BLaER1 (cell line): ENCODE measurements at regions not wholly inside any gene's neighbourhood (a gene's known extent, or its start where the extent isn't known, plus 50 kb on each side); places are given as distances from the start of the nearest gene placed in this dataset.
A peak's percentile ranks its signal among the peaks of the same experiment; 100 is the strongest.
"Not testable (repeated sequence)": the region's sequence is repeated elsewhere in the genome, so short reads cannot be mapped to it uniquely, and the experiment has no call there.

ENCODE experiments used
- H3K27ac ChIP-seq: shearing (Covaris generic); formaldehyde crosslinking; 2 replicates; pipeline ENCODE4 v1.8.1; 2022
- H3K27me3 ChIP-seq: shearing (Covaris generic); formaldehyde crosslinking; 2 replicates; pipeline ENCODE4 v1.8.1; 2022
- H3K36me3 ChIP-seq: shearing (Covaris generic); formaldehyde crosslinking; 2 replicates; pipeline ENCODE4 v1.8.1; 2022
- H3K4me1 ChIP-seq: shearing (Covaris generic); formaldehyde crosslinking; 2 replicates; pipeline ENCODE4 v1.8.1; 2022
- H3K4me2 ChIP-seq: shearing (Covaris generic); formaldehyde crosslinking; 2 replicates; pipeline ENCODE4 v1.8.1; 2022
- H3K4me3 ChIP-seq: shearing (Covaris generic); formaldehyde crosslinking; 2 replicates; pipeline ENCODE4 v1.8.1; 2022
- H3K9ac ChIP-seq: shearing (Covaris generic); formaldehyde crosslinking; 2 replicates; pipeline ENCODE4 v1.8.1; 2022
- H3K9me3 ChIP-seq: shearing (Covaris generic); formaldehyde crosslinking; 2 replicates; pipeline ENCODE4 v1.8.1; 2022
- H4K20me1 ChIP-seq: shearing (Covaris generic); formaldehyde crosslinking; 2 replicates; pipeline ENCODE4 v1.8.1; 2022
- Cebpa-rat ChIP-seq: shearing (Covaris generic); IDR thresholded peaks from 2 replicates; pipeline ENCODE4 v1.8.1; 2022

DNA sequence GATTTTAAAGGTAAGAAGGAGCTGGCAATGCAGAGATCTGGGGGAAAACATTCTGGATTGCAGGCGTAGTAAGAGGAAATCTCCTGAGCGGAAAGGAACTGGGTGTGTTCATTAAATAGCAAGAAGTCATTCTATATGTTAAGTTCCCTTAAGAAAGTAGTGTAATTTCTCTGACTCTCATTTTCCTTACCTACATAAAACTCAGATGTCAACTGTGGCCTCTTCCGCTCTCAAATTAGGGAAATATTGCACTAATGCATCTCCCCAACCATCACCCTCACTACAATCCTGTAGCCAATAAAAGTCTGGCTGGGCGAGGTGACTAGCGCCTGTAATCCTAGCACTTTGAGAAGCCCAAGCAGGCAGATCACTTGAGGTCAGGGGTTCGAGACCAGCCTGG is 89.0 kb upstream of the CDC42EP3 start:
- Histone ChIP-seq H4K20me1 (no peaks in the 10 kb centered on the region), H3K4me3 (no peak overlapping the region), H3K27ac (no peak overlapping the region), H3K9ac (no peak overlapping the region), H3K4me1 (no peaks in the 10 kb centered on the region), H3K9me3 (no peaks in the 10 kb centered on the region), H3K4me2 (no peak overlapping the region), H3K27me3 (no peaks in the 10 kb centered on the region), H3K36me3 (no peaks in the 10 kb centered on the region)
- TF ChIP-seq Cebpa-rat: no peak

DNA sequence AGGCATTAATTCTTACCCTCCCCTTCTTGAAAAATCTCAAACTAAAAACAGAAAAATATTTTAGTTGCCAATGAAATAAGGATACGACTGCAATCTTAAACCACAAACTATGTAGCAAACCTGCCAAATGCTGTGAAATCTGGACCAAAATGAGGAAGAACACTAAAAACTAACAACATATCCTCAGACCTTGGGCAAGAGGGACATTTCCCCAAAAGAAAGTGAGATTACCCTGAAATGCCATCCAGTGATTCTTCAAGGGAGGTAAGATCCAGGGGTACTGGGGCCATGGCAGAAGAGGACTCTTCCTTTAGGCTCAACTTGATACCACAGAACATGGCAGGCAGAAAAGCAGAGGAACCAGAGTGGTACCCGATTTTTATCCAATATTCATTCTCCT is 90.8 kb upstream of the CDC42EP3 start:
- H3K27ac ChIP-seq, H3K4me3 ChIP-seq, H3K4me1 ChIP-seq, H3K9me3 ChIP-seq, H3K27me3 ChIP-seq, H3K36me3 ChIP-seq, H3K9ac ChIP-seq, H3K4me2 ChIP-seq, H4K20me1 ChIP-seq: not testable (repeated sequence)

DNA sequence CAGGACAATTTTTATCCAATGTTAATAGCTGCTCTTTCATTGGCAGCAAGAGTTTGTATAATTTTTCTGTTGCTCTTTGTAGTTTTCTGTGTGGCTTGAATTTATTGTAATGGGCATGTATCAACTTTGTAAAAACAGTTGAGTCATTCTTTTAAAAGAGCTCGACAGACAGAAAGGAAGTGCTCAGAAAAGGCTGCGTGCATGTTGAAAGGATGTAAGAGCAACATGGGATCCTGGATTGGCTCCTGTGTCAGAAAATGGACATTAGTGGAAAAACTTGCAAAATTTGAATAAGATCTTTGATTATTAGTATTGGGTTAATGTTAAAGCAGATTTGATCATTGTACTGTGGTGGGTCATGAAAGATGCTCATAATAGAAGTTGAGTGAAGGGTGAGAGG is 93.3 kb upstream of the CDC42EP3 start:
- H3K27ac ChIP-seq: no peak overlapping the region
- H3K27me3 ChIP-seq: no peaks in the 10 kb centered on the region
- H3K9me3 ChIP-seq: peaks cover 26% of the 10 kb centered on the region
- no peak overlapping the region for H3K9ac ChIP-seq
- no peak overlapping the region for H3K4me3 ChIP-seq
- TF ChIP-seq Cebpa-rat: no peak
- H4K20me1 ChIP-seq: no peaks in the 10 kb centered on the region
- peaks cover 17% of the 10 kb centered on the region for H3K4me1 ChIP-seq
- no peak overlapping the region for H3K4me2 ChIP-seq
- no peaks in the 10 kb centered on the region for H3K36me3 ChIP-seq

DNA sequence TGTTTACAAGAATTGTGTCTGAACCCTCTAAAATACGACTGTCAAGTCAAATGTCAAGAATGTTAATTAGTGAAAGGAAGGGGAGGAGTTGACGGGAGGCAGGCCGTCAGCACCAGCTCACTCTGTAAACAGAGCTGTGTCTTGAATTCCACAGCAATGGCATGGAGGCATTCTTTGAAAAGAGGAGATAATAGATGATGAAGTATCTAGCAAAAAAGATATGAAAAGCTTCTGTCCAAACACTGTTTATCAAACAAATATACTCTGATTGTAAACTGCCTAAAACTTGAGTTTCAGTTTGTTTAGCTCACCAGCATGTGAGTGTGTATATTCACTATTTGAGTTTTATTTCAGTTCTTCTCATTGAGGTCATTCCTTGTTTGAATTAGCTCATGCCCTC is 94.7 kb upstream of the CDC42EP3 start:
- no peak overlapping the region for H3K4me2 ChIP-seq
- H3K4me1 ChIP-seq: peaks cover 17% of the 10 kb centered on the region
- H3K9ac ChIP-seq: no peak overlapping the region
- H3K36me3 ChIP-seq: no peaks in the 10 kb centered on the region
- no peaks in the 10 kb centered on the region for H4K20me1 ChIP-seq
- H3K4me3 ChIP-seq: no peak overlapping the region
- H3K27ac ChIP-seq: no peak overlapping the region
- peaks cover 34% of the 10 kb centered on the region for H3K9me3 ChIP-seq
- H3K27me3 ChIP-seq: no peaks in the 10 kb centered on the region
- no peak for TF ChIP-seq Cebpa-rat

DNA sequence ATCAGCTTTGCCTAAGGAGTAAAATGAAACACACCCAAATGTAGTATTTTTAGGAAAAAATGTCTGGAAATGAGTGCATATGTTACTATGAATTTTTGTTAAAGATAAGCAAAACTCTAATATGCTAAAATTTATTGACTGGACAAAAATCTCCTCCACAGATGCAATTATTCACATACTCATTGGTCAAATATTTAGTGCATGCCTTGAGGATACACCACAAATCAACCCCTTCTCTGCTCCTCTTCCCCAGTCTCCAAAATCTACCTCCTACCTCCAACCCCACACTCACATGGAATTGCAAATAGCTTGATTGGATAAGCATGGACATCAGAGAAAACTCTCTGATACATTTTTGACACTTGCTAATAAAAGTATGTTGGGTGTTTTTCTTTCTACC is 95.6 kb upstream of the CDC42EP3 start:
- Histone ChIP-seq H3K27ac (no peak overlapping the region), H3K4me1 (peaks cover 17% of the 10 kb centered on the region), H3K4me2 (no peak overlapping the region)

DNA sequence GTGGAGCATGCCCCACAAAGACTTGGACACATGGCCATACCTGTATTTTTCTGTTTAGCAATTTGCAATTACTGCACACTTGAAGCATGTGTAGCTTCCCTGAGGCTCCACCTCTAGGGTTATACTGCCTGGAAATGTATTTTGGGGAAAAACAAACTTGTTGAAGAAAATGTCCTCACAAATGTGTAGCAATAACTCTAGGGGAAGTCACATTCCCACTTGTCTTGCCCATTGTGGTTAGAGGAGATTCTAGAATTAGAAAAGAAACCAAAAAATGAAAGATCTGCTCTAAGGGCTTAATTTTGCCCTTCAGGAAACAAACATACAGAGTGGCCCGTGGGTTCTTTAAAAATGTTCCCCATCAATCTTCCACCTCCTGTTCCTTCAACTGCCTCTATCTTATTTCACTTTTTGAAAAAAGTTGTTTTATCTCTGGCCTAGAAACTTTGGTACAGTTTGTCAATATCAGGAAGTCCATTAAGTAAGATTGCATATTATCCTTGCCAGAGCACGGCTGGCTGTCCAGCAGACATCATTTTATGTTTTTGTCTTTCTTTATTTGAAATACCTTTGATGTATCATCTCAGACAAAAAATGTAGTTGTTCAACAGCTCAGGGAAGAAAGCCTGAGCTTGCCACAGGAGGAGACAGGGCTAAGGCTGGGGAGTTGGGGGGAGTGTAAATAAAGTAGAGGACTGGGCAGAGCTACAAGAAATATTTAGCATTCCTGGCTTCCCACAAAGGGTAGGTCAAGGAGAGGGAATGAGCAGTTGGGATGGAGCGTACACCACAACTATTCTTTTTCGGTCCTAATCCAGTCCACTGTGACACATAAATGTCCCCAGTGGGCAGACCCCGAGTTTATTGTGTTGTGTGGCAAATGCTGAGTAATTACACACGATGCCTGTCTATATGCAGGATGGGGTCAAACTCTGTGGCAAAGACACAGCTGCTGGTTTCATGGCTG is 96.8 kb upstream of the CDC42EP3 start:
- no peaks in the 10 kb centered on the region for H4K20me1 ChIP-seq
- no peak overlapping the region for H3K9ac ChIP-seq
- H3K27me3 ChIP-seq: no peaks in the 10 kb centered on the region
- 0 out of 2 replicates have a peak overlapping the region, but pooled peaks have one; percentile 22 for H3K27ac ChIP-seq
- peak overlapping the region; percentile 57 for H3K4me2 ChIP-seq
- H3K9me3 ChIP-seq: peaks cover 39% of the 10 kb centered on the region
- no peak for TF ChIP-seq Cebpa-rat
- peaks cover 17% of the 10 kb centered on the region for H3K4me1 ChIP-seq
- H3K36me3 ChIP-seq: no peaks in the 10 kb centered on the region
- H3K4me3 ChIP-seq: no peak overlapping the region

More for the DNA sequence above, 95.6 kb upstream of the CDC42EP3 start:
- H3K9ac ChIP-seq: no peak overlapping the region
- H3K4me3 ChIP-seq: no peak overlapping the region
- H3K27me3 ChIP-seq: no peaks in the 10 kb centered on the region
- H3K9me3 ChIP-seq: peaks cover 39% of the 10 kb centered on the region
- H4K20me1 ChIP-seq: no peaks in the 10 kb centered on the region
- no peaks in the 10 kb centered on the region for H3K36me3 ChIP-seq
- no peak for TF ChIP-seq Cebpa-rat

DNA sequence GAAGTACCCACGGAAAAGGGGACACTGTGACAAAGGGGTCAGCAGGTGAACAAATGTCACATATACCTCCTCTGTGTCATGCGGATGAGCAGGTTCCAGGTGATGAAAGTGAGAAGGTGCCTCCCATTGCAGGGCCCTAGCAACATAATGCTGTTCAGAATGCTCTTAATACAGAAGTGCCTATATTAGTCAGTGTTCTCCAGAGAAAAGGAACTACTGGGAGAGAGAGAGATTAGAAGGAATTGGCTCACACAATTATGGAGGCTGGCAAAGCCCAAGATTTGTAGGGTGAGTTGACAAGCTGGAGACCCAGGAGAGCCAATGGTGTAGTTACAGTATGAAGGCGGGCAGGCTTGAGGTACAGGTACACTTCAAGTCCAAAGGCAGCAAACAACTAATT is 98.1 kb upstream of the CDC42EP3 start:
- TF ChIP-seq Cebpa-rat: no peak
- Histone ChIP-seq H3K27me3 (no peaks in the 10 kb centered on the region), H3K36me3 (no peaks in the 10 kb centered on the region), H3K9ac (no peak overlapping the region), H3K9me3 (peaks cover 39% of the 10 kb centered on the region), H3K27ac (no peak overlapping the region), H3K4me1 (peaks cover 17% of the 10 kb centered on the region), H3K4me3 (no peak overlapping the region), H3K4me2 (no peak overlapping the region), H4K20me1 (no peaks in the 10 kb centered on the region)

DNA sequence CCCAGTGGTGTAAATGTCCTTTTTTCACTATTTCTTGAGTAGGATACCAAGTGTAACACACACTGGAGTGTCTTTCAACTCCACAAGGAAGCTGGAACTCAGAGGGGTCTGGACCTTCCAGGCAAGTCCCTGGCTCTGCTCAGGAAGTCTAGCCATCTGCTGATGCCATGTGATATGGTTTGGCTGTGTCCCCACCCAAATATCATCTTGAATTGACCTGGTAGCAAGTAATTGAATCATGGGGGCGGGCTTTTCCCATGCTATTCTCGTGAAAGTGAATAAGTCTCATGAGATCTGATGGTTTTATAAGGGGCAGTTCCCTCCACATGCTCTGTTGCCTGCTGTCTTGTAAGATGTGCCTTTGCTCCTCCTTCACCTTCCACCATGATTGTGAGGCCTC is 99.4 kb upstream of the CDC42EP3 start:
- Histone ChIP-seq H3K9ac (no peak overlapping the region), H3K36me3 (no peaks in the 10 kb centered on the region), H3K27me3 (no peaks in the 10 kb centered on the region), H3K27ac (no peak overlapping the region), H4K20me1 (no peaks in the 10 kb centered on the region), H3K4me1 (peaks cover 17% of the 10 kb centered on the region), H3K4me3 (no peak overlapping the region), H3K9me3 (peaks cover 39% of the 10 kb centered on the region), H3K4me2 (no peak overlapping the region)
- no peak for TF ChIP-seq Cebpa-rat

DNA sequence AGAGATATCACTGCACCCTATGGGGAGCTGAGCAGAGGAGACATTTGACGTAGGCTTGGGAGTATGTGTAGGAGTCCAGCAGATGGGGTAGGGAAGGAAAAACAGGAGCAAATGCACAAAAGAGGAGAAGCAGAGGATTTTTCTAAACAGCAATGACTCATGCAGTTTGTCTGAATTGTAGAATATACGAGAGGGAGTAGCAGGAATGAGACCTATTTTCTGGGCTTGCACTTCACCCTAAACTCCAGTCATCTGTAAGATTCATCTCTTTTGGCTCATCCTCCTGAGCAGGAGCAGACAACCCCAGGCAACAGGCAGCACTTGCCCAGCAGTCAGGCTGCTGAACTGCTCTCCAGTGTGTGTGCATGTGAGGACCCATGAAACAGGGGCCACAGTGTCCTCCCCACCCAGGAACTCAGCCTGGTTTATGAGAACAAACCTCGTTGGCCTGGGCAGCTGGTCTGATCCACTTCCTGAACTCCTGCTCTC is 100.2 kb upstream of the CDC42EP3 start:
- no peak for TF ChIP-seq Cebpa-rat
- Histone ChIP-seq H3K27ac (no peak overlapping the region), H3K9ac (no peak overlapping the region), H3K4me2 (no peak overlapping the region), H3K4me1 (peaks cover 17% of the 10 kb centered on the region), H4K20me1 (no peaks in the 10 kb centered on the region), H3K36me3 (no peaks in the 10 kb centered on the region), H3K4me3 (no peak overlapping the region), H3K9me3 (peaks cover 35% of the 10 kb centered on the region), H3K27me3 (no peaks in the 10 kb centered on the region)

DNA sequence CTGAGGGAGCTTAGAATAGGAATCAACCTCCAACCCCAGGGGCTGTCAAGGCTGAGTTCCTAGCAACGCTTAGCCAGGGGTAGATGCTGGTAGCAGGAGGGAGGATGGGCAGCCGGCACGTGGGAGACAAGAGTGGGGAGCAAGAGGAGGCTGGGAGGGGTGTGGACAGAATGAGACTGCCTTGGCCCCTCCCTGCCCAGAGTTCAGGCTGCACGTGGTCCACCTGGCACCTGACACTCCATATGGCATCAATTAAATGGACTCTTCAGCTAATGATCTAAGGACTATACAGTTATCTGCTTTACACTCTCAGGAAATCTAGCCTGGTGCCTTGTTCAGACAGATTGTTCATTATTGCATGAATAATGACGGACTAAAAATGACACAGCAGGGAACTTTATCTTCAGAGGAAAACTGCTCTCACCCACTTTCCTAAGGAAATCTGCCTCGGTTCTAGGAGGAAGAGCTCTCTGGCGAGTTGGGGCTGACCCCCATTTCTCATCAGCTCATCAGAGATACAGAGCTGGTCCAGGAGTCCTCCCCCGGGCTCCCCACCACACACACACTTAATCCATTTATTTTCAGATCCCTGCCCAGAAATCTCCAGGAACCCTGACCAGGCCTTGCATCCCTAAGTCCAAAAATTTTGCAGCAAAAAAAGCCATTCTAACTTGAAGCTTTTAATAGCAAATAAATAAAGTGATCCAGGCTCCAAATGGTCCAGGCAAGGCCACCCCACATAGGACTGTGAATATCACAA is 102.1 kb upstream of the CDC42EP3 start:
- Histone ChIP-seq H4K20me1 (no peaks in the 10 kb centered on the region), H3K4me3 (no peak overlapping the region), H3K27ac (no peak overlapping the region), H3K9me3 (peaks cover 28% of the 10 kb centered on the region), H3K4me2 (no peak overlapping the region), H3K4me1 (peaks cover 5% of the 10 kb centered on the region), H3K9ac (no peak overlapping the region), H3K36me3 (no peaks in the 10 kb centered on the region), H3K27me3 (no peaks in the 10 kb centered on the region)
- no peak for TF ChIP-seq Cebpa-rat

DNA sequence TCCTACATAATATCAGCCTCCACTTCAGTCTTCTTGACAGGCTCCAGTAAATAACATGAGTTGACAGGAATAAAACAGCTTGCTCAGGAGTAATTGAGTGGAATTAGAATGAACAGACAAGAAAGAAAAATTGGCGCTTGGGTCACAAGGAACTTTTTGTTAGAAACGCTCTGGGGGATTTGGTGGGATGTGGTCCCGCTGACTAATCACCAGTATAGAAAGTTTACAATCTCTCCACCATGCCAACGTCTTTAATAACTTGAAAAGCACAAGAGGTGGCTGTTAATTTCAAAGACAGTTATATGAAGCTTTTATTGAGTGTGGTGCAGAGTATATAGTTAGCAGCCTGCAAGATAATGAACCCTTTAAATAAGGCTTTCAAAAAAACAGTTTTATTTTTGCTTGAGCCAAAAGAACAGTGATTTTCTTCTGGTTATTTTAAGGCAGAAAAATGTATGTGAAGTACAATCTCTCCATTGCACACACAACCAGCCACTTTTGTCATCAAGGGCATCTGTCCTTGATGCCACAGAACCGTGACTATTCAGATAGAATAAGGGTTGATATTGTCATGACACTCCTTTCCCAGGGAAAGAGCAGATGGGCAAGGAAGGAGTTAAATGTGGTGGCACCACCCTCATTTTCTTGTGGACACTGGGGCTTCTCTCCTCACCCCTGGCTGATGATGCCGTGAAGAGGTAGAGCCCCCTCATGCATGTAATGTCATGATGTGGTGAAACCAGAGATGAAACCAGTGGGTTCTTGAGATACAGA is 102.9 kb upstream of the CDC42EP3 start:
- H3K4me3 ChIP-seq, H4K20me1 ChIP-seq, H3K36me3 ChIP-seq, H3K9ac ChIP-seq, H3K4me1 ChIP-seq, H3K27me3 ChIP-seq, H3K27ac ChIP-seq, H3K4me2 ChIP-seq: not testable (repeated sequence)
- H3K9me3 ChIP-seq: peaks cover 20% of the 10 kb centered on the region
